GM23338 (cell line): ENCODE measurements at regions not wholly inside any gene's neighbourhood (a gene's known extent, or its start where the extent isn't known, plus 50 kb on each side); places are given as distances from the start of the nearest gene placed in this dataset.

Source experiments
- ATAC-seq: fragments of 200-7000 bp; cut with Tn5 transposase; 3 replicates; pipeline ENCODE4 v1.9.1; 2020
- DNase-seq: peaks from one replicate; pipeline ENCODE4 v3.0.0-alpha.2; 2015; ENCODE audit warnings: low spot score
- H2AFZ ChIP-seq: fragments of 200-600 bp; sonication (generic); 2 replicates; pipeline ENCODE4 v1.8.0; 2016; ENCODE audit warnings: antibody characterized with exemption, mild to moderate bottlenecking, moderate library complexity
- H3F3A ChIP-seq: fragments of 200-600 bp; sonication (generic); replicated peaks from 2 replicates; pipeline ENCODE4 v1.8.0; 2017; ENCODE audit warnings: antibody characterized with exemption, mixed run types, low read depth
- H3K27ac ChIP-seq: fragments of 200-600 bp; sonication (generic); 2 replicates; pipeline ENCODE4 v1.6.1; 2016; ENCODE audit warnings: low read depth
- H3K27me3 ChIP-seq: fragments of 200-600 bp; sonication (generic); 2 replicates; pipeline ENCODE4 v1.8.0; 2016; ENCODE audit warnings: mild to moderate bottlenecking, mixed run types, moderate library complexity; ENCODE audit not compliant: insufficient read depth
- H3K36me3 ChIP-seq: fragments of 200-600 bp; sonication (generic); 2 replicates; pipeline ENCODE4 v1.8.0; 2016; ENCODE audit warnings: mild to moderate bottlenecking; ENCODE audit not compliant: insufficient read depth
- H3K4me1 ChIP-seq: fragments of 200-600 bp; sonication (generic); 2 replicates; pipeline ENCODE4 v1.8.0; 2016; ENCODE audit warnings: mild to moderate bottlenecking, moderate library complexity; ENCODE audit not compliant: insufficient read depth
- H3K4me2 ChIP-seq: fragments of 200-600 bp; sonication (generic); 2 replicates; pipeline ENCODE4 v1.7.1; 2017; ENCODE audit warnings: mixed run types
- H3K4me3 ChIP-seq: fragments of 200-600 bp; sonication (generic); 2 replicates; pipeline ENCODE4 v1.6.1; 2016; ENCODE audit warnings: mixed run types
- H3K79me2 ChIP-seq: fragments of 200-600 bp; sonication (generic); replicated peaks from 2 replicates; pipeline ENCODE4 v1.8.0; 2017; ENCODE audit warnings: mild to moderate bottlenecking; ENCODE audit not compliant: insufficient read depth
- H3K9me2 ChIP-seq: fragments of 200-600 bp; sonication (generic); 2 replicates; pipeline ENCODE4 v1.8.0; 2017; ENCODE audit not compliant: insufficient read depth
- H4K20me1 ChIP-seq: fragments of 200-600 bp; sonication (generic); replicated peaks from 2 replicates; pipeline ENCODE4 v1.8.0; 2017; ENCODE audit warnings: mild to moderate bottlenecking; ENCODE audit not compliant: insufficient read depth
- H3K27ac Mint-ChIP-seq: 2 replicates; pipeline ENCODE4 v1.8.0; 2020; ENCODE audit warnings: inconsistent platforms, mild to moderate bottlenecking, moderate library complexity, mixed read lengths
- H3K27me3 Mint-ChIP-seq: 3 replicates; pipeline ENCODE4 v1.8.0; 2022; ENCODE audit warnings: low read depth, mild to moderate bottlenecking, moderate library complexity, mixed read lengths, inconsistent platforms; ENCODE audit not compliant: insufficient read depth, poor library complexity
- H3K36me3 Mint-ChIP-seq: 3 replicates; pipeline ENCODE4 v1.8.0; 2021; ENCODE audit warnings: low read depth, mild to moderate bottlenecking, inconsistent platforms, moderate library complexity, mixed read lengths
- H3K4me1 Mint-ChIP-seq: 3 replicates; pipeline ENCODE4 v1.8.0; 2020; ENCODE audit warnings: mild to moderate bottlenecking, inconsistent platforms, mixed read lengths
- H3K4me3 Mint-ChIP-seq: 3 replicates; pipeline ENCODE4 v1.8.0; 2021; ENCODE audit warnings: moderate library complexity, mild to moderate bottlenecking, inconsistent platforms, mixed read lengths
- H3K9me3 Mint-ChIP-seq: 3 replicates; pipeline ENCODE4 v1.8.0; 2020; ENCODE audit warnings: moderate library complexity, mild to moderate bottlenecking, inconsistent platforms, mixed read lengths
- JUNB ChIP-seq: IDR thresholded peaks from one replicate; pipeline ENCODE4 v1.6.1; 2016; ENCODE audit warnings: antibody characterized with exemption; ENCODE audit not compliant: unreplicated experiment
- TF ChIP-seq, protein P1 (sequence below): fragments of 250-450 bp; sonication (Bioruptor Pico); IDR thresholded peaks from 2 replicates; pipeline ENCODE4 v1.5.0; 2020; ENCODE audit warnings: mild to moderate bottlenecking, moderate library complexity
- TF ChIP-seq, protein P2 (sequence below): IDR thresholded peaks from one replicate; pipeline ENCODE4 v1.6.1; 2018; ENCODE audit warnings: antibody characterized with exemption; ENCODE audit not compliant: unreplicated experiment

DNA sequence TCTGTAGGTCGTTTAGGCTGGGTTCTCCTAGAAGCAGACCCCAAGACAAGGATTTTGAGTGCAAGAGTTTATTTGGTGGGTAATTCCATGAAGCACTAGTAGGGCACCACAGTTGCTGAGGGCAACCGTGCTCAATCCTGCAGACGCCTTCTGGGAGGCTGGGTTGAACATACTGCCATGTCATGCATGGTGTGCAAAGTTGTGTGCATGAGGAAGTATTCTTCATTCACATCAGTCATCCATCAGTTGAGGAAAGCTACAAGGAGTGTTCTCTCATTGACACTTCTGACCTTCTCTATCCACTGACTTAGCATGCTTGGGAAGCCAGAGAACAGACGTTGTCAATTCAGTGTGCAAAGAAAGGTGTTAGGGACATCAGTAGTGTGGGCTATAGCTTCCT is 179.2 kb downstream of the PTPN11 start (continued):
- TF ChIP-seq, protein P1, sequence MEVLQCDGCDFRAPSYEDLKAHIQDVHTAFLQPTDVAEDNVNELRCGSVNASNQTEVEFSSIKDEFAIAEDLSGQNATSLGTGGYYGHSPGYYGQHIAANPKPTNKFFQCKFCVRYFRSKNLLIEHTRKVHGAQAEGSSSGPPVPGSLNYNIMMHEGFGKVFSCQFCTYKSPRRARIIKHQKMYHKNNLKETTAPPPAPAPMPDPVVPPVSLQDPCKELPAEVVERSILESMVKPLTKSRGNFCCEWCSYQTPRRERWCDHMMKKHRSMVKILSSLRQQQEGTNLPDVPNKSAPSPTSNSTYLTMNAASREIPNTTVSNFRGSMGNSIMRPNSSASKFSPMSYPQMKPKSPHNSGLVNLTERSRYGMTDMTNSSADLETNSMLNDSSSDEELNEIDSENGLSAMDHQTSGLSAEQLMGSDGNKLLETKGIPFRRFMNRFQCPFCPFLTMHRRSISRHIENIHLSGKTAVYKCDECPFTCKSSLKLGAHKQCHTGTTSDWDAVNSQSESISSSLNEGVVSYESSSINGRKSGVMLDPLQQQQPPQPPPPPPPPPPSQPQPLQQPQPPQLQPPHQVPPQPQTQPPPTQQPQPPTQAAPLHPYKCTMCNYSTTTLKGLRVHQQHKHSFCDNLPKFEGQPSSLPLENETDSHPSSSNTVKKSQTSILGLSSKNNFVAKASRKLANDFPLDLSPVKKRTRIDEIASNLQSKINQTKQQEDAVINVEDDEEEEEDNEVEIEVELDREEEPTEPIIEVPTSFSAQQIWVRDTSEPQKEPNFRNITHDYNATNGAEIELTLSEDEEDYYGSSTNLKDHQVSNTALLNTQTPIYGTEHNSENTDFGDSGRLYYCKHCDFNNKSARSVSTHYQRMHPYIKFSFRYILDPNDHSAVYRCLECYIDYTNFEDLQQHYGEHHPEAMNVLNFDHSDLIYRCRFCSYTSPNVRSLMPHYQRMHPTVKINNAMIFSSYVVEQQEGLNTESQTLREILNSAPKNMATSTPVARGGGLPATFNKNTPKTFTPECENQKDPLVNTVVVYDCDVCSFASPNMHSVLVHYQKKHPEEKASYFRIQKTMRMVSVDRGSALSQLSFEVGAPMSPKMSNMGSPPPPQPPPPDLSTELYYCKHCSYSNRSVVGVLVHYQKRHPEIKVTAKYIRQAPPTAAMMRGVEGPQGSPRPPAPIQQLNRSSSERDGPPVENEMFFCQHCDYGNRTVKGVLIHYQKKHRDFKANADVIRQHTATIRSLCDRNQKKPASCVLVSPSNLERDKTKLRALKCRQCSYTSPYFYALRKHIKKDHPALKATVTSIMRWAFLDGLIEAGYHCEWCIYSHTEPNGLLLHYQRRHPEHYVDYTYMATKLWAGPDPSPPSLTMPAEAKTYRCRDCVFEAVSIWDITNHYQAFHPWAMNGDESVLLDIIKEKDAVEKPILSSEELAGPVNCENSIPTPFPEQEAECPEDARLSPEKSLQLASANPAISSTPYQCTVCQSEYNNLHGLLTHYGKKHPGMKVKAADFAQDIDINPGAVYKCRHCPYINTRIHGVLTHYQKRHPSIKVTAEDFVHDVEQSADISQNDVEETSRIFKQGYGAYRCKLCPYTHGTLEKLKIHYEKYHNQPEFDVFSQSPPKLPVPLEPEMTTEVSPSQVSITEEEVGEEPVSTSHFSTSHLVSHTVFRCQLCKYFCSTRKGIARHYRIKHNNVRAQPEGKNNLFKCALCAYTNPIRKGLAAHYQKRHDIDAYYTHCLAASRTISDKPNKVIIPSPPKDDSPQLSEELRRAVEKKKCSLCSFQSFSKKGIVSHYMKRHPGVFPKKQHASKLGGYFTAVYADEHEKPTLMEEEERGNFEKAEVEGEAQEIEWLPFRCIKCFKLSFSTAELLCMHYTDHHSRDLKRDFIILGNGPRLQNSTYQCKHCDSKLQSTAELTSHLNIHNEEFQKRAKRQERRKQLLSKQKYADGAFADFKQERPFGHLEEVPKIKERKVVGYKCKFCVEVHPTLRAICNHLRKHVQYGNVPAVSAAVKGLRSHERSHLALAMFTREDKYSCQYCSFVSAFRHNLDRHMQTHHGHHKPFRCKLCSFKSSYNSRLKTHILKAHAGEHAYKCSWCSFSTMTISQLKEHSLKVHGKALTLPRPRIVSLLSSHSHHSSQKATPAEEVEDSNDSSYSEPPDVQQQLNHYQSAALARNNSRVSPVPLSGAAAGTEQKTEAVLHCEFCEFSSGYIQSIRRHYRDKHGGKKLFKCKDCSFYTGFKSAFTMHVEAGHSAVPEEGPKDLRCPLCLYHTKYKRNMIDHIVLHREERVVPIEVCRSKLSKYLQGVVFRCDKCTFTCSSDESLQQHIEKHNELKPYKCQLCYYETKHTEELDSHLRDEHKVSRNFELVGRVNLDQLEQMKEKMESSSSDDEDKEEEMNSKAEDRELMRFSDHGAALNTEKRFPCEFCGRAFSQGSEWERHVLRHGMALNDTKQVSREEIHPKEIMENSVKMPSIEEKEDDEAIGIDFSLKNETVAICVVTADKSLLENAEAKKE (CRISPR knock-in tag), result no peak
- TF ChIP-seq, protein P2, sequence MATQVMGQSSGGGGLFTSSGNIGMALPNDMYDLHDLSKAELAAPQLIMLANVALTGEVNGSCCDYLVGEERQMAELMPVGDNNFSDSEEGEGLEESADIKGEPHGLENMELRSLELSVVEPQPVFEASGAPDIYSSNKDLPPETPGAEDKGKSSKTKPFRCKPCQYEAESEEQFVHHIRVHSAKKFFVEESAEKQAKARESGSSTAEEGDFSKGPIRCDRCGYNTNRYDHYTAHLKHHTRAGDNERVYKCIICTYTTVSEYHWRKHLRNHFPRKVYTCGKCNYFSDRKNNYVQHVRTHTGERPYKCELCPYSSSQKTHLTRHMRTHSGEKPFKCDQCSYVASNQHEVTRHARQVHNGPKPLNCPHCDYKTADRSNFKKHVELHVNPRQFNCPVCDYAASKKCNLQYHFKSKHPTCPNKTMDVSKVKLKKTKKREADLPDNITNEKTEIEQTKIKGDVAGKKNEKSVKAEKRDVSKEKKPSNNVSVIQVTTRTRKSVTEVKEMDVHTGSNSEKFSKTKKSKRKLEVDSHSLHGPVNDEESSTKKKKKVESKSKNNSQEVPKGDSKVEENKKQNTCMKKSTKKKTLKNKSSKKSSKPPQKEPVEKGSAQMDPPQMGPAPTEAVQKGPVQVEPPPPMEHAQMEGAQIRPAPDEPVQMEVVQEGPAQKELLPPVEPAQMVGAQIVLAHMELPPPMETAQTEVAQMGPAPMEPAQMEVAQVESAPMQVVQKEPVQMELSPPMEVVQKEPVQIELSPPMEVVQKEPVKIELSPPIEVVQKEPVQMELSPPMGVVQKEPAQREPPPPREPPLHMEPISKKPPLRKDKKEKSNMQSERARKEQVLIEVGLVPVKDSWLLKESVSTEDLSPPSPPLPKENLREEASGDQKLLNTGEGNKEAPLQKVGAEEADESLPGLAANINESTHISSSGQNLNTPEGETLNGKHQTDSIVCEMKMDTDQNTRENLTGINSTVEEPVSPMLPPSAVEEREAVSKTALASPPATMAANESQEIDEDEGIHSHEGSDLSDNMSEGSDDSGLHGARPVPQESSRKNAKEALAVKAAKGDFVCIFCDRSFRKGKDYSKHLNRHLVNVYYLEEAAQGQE, result no peak

- Mint-ChIP-seq H3K27ac (no peak overlapping the region), H3K27me3 (peaks cover 14% of the 10 kb centered on the region), H3K4me3 (no peak overlapping the region), H3K9me3 (peaks cover 7% of the 10 kb centered on the region; the same call in 2 of the 3 replicates), H3K4me1 (peaks cover 18% of the 10 kb centered on the region), H3K36me3 (peaks cover 3% of the 10 kb centered on the region; the same call in 1 of the 3 replicates)
- ATAC-seq (no peak), DNase-seq (no peak)
- Histone ChIP-seq H3K4me3 (no peak overlapping the region), H3K27me3 (peaks cover 14% of the 10 kb centered on the region), H3K27ac (no peak overlapping the region), H3K36me3 (no peaks in the 10 kb centered on the region), H2AFZ (no peak overlapping the region), H3K4me2 (no peak overlapping the region), H4K20me1 (no peaks in the 10 kb centered on the region), H3K9me2 (peaks cover 5% of the 10 kb centered on the region; the same call in 1 of the 2 replicates), H3K79me2 (no peaks in the 10 kb centered on the region), H3K4me1 (peaks cover 24% of the 10 kb centered on the region), H3F3A (no peaks in the 10 kb centered on the region)
- TF ChIP-seq JUNB, result no peak
These were observed 179.9 kb downstream of the PTPN11 start for GRCh38 chr12:112598626-112599025.
